Ovary (tissue), 7 donors: ENCODE measurements at regions not wholly inside any gene's neighbourhood (a gene's known extent, or its start where the extent isn't known, plus 50 kb on each side); places are given as distances from the start of the nearest gene placed in this dataset.

Source experiments
- DNase-seq, 5 donors: peaks; one replicate each; pipeline ENCODE4 v3.0.0-alpha.2; 2019 to 2020
- H3K27ac ChIP-seq, 2 donors: fragments of 200-600 bp; one replicate each; pipeline versions ENCODE4 v1.5.1 to v1.8.0; 2019 to 2022
- H3K27me3 ChIP-seq: fragments of 200-600 bp; one replicate; pipeline ENCODE4 v1.8.0; 2022
- H3K36me3 ChIP-seq: fragments of 200-600 bp; sonication (generic); one replicate; pipeline ENCODE4 v1.5.1; 2019
- H3K4me1 ChIP-seq: one replicate; pipeline ENCODE4 v1.8.1; 2013; ENCODE audit warnings: mild to moderate bottlenecking, moderate library complexity; ENCODE audit not compliant: insufficient read depth
- H3K4me3 ChIP-seq: fragments of 200-600 bp; sonication (generic); one replicate; pipeline ENCODE4 v1.5.1; 2017
- H3K9me3 ChIP-seq, 2 donors: fragments of 200-600 bp in 1 of 2; sonication (generic) in 1 of 2; one replicate each; pipeline versions ENCODE4 v1.5.1 to v1.8.1; 2013 to 2019; ENCODE audit warnings: mild to moderate bottlenecking in 1 of 2, moderate library complexity in 1 of 2
- CTCF ChIP-seq, 3 donors: fragments of 450-650 bp in 2 of 3; fragments of 200-600 bp in 1 of 3; IDR thresholded peaks; one replicate each; pipeline versions ENCODE4 v1.5.1 to v1.8.0; 2016 to 2022; ENCODE audit warnings: antibody characterized with exemption in 3 of 3, mild to moderate bottlenecking in 1 of 3
- EP300 ChIP-seq: sonication (generic); formaldehyde crosslinking; IDR thresholded peaks from one replicate; pipeline ENCODE4 v1.6.1; 2017; ENCODE audit warnings: antibody characterized with exemption
- POLR2A ChIP-seq: fragments of 450-650 bp; IDR thresholded peaks from one replicate; pipeline ENCODE4 v1.6.1; 2017; ENCODE audit warnings: antibody characterized with exemption, mild to moderate bottlenecking, moderate library complexity
- WGBS, 3 donors: extraction: QIAGEN DNeasy Blood & Tissue Kit in 1 of 3; methylation state at CpG; one replicate each; pipeline versions ENCODE4 v1.1.5 to v1.1.7; 2013 to 2017; 5-methylcytosine and 5-hydroxymethylcytosine counted together
- intact Hi-C, 4 donors: fragments of 100-400 bp; cut with DNase I; formaldehyde crosslinking; loops; one replicate each; pipeline versions ENCODE4 v1.11.0 to v1.15.1; 2022 to 2023
- donor health status: DM: no; HTN: no; CAD: no; lungs with moderate emphysema.
- donor health status: DM: no; HTN: no; CAD: no.
- donor health status: Bipolar disorder and iron deficiency.
- donor health status: DM: no; HTN: no; CAD: no.
- donor health status: DM: yes; HTN: yes; CAD: no.

- Histone ChIP-seq H3K9me3 (no peaks in the 10 kb centered on the region), H3K4me1 (peaks cover 2% of the 10 kb centered on the region), H3K4me3 (no peak overlapping the region), H3K27ac (no peak overlapping the region), H3K27me3 (no peaks in the 10 kb centered on the region), H3K36me3 (no peaks in the 10 kb centered on the region)
- WGBS, 3 donors, result 93 to 97% (median 93%) methylated on average over 4 of the region's 4 CpGs
- no peak for DNase-seq
- intact Hi-C loops, result loop anchor here in 1 of 4 donors (5.0 kb wide), 1 partner anchor 497 kb away; no protein-coding TSS in a partner anchor
- TF ChIP-seq EP300 (no peak), CTCF (IDR thresholded peaks at IDR 0.05) (no peak), POLR2A (no peak)
These were observed 61.4 kb downstream of the CYRIA start for GRCh38 chr2:16604236-16604635.

GRCh38 chr2:16591370-16591933, 74.2 kb downstream of the CYRIA start:
- intact Hi-C loops, result no loop called here
- TF ChIP-seq POLR2A (no peak), CTCF (IDR thresholded peaks at IDR 0.05) (no peak), EP300 (no peak)
- DNase-seq, result no peak
- WGBS, 3 donors, result 80 to 86% (median 84%) methylated on average over 3 of the region's 3 CpGs
- Histone ChIP-seq H3K9me3 (no peaks in the 10 kb centered on the region), H3K4me1 (no peaks in the 10 kb centered on the region), H3K4me3 (no peak overlapping the region), H3K27me3 (no peaks in the 10 kb centered on the region), H3K27ac (no peak overlapping the region), H3K36me3 (no peaks in the 10 kb centered on the region)

GRCh38 chr2:16589465-16589864, 76.2 kb downstream of the CYRIA start:
- Histone ChIP-seq H3K36me3 (no peaks in the 10 kb centered on the region), H3K4me3 (no peak overlapping the region), H3K4me1 (no peaks in the 10 kb centered on the region), H3K9me3 (no peaks in the 10 kb centered on the region), H3K27ac (no peak overlapping the region), H3K27me3 (no peaks in the 10 kb centered on the region)
- intact Hi-C loops, result no loop called here
- DNase-seq, result no peak
- no peak for TF ChIP-seq CTCF (IDR thresholded peaks at IDR 0.05)
- no peak for TF ChIP-seq POLR2A
- TF ChIP-seq EP300, result no peak
- WGBS, 3 donors, result 83 to 91% (median 88%) methylated on average over 3 of the region's 3 CpGs

- Histone ChIP-seq H3K4me3 (no peak overlapping the region), H3K4me1 (no peaks in the 10 kb centered on the region), H3K27me3 (no peaks in the 10 kb centered on the region), H3K9me3 (no peaks in the 10 kb centered on the region), H3K36me3 (no peaks in the 10 kb centered on the region), H3K27ac (no peak overlapping the region)
- TF ChIP-seq EP300, result no peak
- no peak for TF ChIP-seq CTCF (IDR thresholded peaks at IDR 0.05)
- TF ChIP-seq POLR2A, result no peak
- intact Hi-C loops, result no loop called here
- DNase-seq, result no peak
- 64 to 83% (median 76%) methylated on average over 3 of the region's 3 CpGs for WGBS, 3 donors
These were observed 77.1 kb downstream of the CYRIA start for GRCh38 chr2:16588565-16588964.
